GM18520 (cell line): ENCODE measurements at regions not wholly inside any gene's neighbourhood (a gene's known extent, or its start where the extent isn't known, plus 50 kb on each side); places are given as distances from the start of the nearest gene placed in this dataset.
"Not testable (repeated sequence)": the region's sequence is repeated elsewhere in the genome, so short reads cannot be mapped to it uniquely, and the experiment has no call there.

ENCODE experiments used
- ATAC-seq: cut with Tn5 transposase; IDR thresholded peaks from one replicate; pipeline ENCODE4 v1.9.1; 2021; ENCODE audit not compliant: unreplicated experiment

DNA sequence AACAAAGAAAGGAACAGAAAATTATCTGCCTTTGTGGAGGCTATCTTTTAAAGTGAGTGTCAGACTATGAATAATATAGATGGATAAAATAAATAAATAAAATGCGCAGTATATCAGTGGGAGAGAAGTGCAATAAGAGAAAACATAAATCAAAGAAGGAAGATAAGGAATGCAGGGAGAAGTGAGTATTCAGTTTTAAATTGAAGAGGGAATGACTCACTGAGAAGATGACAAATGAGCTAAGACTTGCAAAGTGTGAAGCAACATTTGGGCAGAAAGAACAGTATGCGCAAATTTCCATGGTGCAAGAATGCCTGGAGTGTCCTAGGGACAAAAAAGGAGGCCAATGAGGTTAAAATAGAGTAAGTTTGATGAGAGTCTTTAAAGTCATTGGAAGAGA lies 1300.1 kb upstream of the ALCAM start:
- ATAC-seq, result no peak

GRCh38 chr3:104069114-104069513 lies 1297.6 kb upstream of the ALCAM start:
- no peak for ATAC-seq

- no peak for ATAC-seq
These were observed 1295.8 kb upstream of the ALCAM start for GRCh38 chr3:104070906-104071305.

DNA sequence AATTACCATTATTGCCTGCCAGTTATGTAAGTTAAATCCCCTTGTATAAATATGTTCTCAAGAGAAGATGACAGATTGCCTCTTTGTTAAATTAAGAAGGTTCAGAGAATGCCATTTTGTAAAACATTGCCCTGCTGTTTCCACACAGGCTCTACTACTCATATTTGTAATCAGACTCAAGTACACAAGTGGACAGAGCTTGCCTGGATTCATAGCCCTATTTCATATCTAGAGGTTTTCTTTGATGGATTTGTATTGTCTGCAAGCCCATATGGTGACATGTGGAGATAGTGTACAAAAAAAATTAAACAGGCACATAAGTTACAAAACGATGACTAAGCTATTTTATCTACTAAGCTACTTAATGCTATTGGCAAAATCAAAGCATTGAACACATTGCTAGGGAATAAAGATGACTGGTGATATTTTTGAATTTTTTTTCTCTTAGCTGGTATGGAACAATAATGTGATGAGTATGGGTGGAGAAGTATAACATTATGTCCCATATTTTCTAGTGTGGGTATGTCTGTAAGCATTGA lies 1286.6 kb upstream of the ALCAM start:
- no peak for ATAC-seq

DNA sequence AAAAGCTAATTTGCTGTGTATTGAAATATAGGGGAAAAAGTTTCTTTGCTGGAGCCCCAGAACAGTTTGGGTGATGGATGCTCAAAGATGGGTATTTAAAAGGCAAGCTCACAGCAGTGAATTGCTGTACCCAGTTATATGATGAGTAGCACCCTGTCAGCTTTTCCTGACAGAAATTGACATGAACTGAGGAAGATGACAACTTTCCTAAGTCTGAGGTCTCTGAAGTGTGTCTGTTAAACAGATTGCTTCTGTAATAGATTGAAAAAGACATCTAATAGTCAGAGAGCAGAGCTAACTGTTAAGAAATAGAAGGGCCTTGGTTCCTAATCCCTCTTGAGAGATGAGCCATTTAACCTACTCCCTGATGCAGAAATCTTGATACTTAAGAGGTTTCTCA lies 1278.0 kb upstream of the ALCAM start:
- no peak for ATAC-seq

- ATAC-seq, result not testable (repeated sequence)
These were observed 1276.7 kb upstream of the ALCAM start for GRCh38 chr3:104089987-104090386.

GRCh38 chr3:104101736-104102135 lies 1265.0 kb upstream of the ALCAM start:
- no peak for ATAC-seq

GRCh38 chr3:104102386-104102785 lies 1264.3 kb upstream of the ALCAM start:
- peak; percentile 87 for ATAC-seq

- no peak for ATAC-seq
These were observed 1260.4 kb upstream of the ALCAM start for GRCh38 chr3:104106276-104106675.

- no peak for ATAC-seq
These were observed 1258.2 kb upstream of the ALCAM start for GRCh38 chr3:104108522-104108921.

DNA sequence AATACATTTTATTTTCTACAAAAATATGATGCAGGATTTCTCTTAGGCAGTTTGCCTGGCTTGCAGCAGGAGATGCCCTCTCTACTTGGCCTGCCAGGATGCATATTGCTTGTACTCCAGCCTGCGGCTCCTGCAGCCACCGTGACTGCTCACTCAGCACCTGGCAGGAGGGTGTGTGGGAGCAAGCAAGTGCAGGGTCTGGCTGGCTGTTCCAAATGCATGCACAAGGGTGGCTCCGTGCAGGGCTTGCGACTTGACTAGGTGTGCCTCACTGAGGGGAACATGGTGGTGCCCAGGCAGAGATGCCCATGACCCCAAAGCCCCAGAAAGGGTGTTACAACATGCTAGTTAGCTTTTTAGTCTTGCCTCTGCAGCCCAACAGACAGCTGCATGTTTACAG lies 1240.2 kb upstream of the ALCAM start:
- ATAC-seq, result no peak

GRCh38 chr3:104126864-104127553 lies 1239.7 kb upstream of the ALCAM start:
- no peak for ATAC-seq

DNA sequence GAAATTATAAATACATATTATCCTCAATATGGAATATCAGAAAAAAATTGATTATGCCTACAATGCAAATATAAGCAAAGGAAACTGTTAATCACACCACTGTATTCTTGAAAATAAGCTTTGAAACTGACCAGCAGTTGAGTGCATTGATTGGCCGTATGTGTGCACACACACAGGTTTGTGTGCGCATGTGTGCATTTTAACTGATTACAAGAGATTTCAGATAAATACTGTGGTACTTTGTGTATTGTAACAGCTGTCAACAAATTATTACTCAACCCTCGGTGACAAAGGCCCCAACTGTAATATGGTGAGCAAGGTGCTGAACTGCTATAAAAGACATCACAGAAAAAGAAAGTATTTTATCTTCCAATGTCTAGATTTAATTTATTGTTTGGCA lies 1238.9 kb upstream of the ALCAM start:
- ATAC-seq, result no peak

- ATAC-seq, result no peak
These were observed 1233.9 kb upstream of the ALCAM start for GRCh38 chr3:104132566-104133403.

- ATAC-seq, result no peak
These were observed 1233.1 kb upstream of the ALCAM start for GRCh38 chr3:104133630-104134029.

DNA sequence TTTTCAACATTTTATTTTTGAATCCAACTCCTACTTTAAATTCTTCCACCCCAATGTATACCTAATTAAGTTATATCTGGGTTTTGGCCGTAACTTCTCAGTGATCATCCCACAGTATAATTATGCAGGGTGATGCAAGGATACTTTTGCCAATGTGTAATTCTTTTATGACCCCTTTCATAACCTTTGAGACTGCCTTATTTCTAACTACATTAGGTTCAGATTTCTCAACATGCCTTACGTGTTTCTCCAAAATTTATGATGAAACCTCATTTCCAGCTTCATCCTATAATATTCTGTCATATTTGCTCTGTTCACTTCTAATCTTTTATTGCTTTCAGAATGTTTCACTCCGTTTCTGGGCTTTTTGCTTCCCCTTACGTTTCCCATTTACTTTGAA lies 1229.6 kb upstream of the ALCAM start:
- ATAC-seq, result no peak

- ATAC-seq, result no peak
These were observed 1221.5 kb upstream of the ALCAM start for GRCh38 chr3:104145164-104145563.

GRCh38 chr3:104149154-104149553 lies 1217.6 kb upstream of the ALCAM start:
- no peak for ATAC-seq

GRCh38 chr3:104150724-104151123 lies 1216.0 kb upstream of the ALCAM start:
- ATAC-seq, result no peak

DNA sequence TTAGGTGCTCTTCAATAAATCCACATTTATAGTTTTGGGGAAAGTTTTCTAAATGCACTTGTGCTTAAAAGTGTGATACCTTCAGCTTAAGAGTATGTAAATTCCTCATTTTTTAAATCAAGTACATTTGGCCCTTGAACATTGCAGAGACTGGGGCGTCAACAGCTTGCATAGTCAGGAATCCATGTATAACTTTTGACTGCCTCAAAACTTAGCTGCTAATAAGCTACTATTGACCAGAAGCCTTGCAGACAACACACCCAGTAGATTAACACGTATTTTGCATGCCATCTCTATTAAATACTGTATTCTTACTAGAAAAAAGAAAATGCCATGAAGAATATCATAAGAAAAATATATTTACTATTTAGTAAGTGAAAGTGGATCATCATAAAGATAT lies 1211.8 kb upstream of the ALCAM start:
- no peak for ATAC-seq

DNA sequence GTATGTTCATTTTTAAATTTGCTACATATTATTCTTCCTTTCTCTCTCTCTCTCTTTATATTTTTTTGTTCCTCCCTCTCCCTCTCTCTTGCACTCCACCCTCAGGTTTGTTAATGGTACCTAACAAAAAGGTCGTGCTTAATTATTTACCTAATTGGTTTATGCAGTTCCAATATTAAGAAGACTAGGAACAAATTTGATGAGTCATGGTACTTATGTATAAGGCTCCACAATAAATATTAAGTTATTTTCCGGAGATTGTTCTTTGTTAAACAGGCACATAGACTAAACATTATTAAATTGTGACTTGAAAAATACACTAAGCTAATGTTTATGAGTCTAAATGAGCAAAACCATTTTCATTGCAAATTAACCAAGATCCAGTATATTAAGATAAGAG lies 1200.8 kb upstream of the ALCAM start:
- ATAC-seq, result no peak

DNA sequence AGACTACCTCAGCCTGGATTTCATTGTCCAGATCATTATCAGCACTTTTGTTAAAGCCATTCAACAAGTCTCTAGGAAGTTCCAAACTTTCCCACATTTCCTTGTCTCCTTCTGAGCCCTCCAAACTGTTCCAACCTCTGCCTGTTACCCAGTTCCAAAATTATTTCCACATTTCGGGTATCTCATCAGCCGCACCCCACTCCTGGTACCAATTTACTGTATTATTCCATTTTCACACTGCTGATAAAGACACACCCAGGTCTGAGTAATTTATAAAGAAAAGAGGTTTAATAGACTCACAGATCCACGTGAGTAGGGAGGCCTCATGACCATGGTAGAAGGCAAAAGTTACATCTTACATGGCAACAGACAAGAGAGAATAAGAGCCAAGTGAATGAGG lies 1198.3 kb upstream of the ALCAM start:
- no peak for ATAC-seq
